Neural cell (in vitro differentiated cells): ENCODE measurements at regions not wholly inside any gene's neighbourhood (a gene's known extent, or its start where the extent isn't known, plus 50 kb on each side); places are given as distances from the start of the nearest gene placed in this dataset.

Source experiments
- H2AFZ ChIP-seq: fragments of 200-600, 300-800 bp; sonication (generic), shearing (Covaris generic); 2 replicates; pipeline ENCODE4 v1.6.0; 2014; ENCODE audit warnings: low read depth, mild to moderate bottlenecking, antibody characterized with exemption, low read length, moderate library complexity
- H3F3A ChIP-seq: fragments of 200-600 bp; shearing (Covaris generic); 2 replicates; pipeline ENCODE4 v1.6.1; 2016; ENCODE audit warnings: mild to moderate bottlenecking, moderate library complexity, mixed read lengths, antibody characterized with exemption, low read length; ENCODE audit not compliant: insufficient read depth, poor library complexity, severe bottlenecking
- H3K27ac ChIP-seq: fragments of 200-600, 300-800 bp; sonication (generic), shearing (Covaris generic); 2 replicates; pipeline ENCODE4 v1.5.1; 2014; ENCODE audit warnings: mild to moderate bottlenecking, low read length, moderate library complexity
- H3K27me3 ChIP-seq: fragments of 300-800, 200-600 bp; sonication (generic), shearing (Covaris generic); 2 replicates; pipeline ENCODE4 v1.6.0; 2014; ENCODE audit warnings: mild to moderate bottlenecking, low read depth, low read length, moderate library complexity; ENCODE audit not compliant: insufficient read depth
- H3K36me3 ChIP-seq: fragments of 300-800, 200-600 bp; sonication (generic), shearing (Covaris generic); 2 replicates; pipeline ENCODE4 v1.5.1; 2014; ENCODE audit warnings: mild to moderate bottlenecking, antibody characterized with exemption, low read length, moderate library complexity; ENCODE audit not compliant: insufficient read depth
- H3K4me2 ChIP-seq: fragments of 300-800, 200-600 bp; sonication (generic), shearing (Covaris generic); 2 replicates; pipeline ENCODE4 v1.6.0; 2014; ENCODE audit warnings: mild to moderate bottlenecking, low read length
- H3K4me3 ChIP-seq: fragments of 300-800, 200-600 bp; sonication (generic), shearing (Covaris generic); 2 replicates; pipeline ENCODE4 v1.5.1; 2014; ENCODE audit warnings: mild to moderate bottlenecking, low read length, moderate library complexity
- H3K79me2 ChIP-seq: fragments of 200-600 bp; shearing (Covaris generic); replicated peaks from 2 replicates; pipeline ENCODE4 v1.6.0; 2014; ENCODE audit warnings: mild to moderate bottlenecking, low read length, moderate library complexity; ENCODE audit not compliant: insufficient read depth
- H3K9ac ChIP-seq: fragments of 300-800, 200-600 bp; sonication (generic), shearing (Covaris generic); 2 replicates; pipeline ENCODE4 v1.6.1; 2016; ENCODE audit warnings: mild to moderate bottlenecking, low read length, mixed read lengths
- H3K9me2 ChIP-seq: fragments of 200-600 bp; shearing (Covaris generic); 2 replicates; pipeline ENCODE4 v1.6.1; 2016; ENCODE audit warnings: mild to moderate bottlenecking, low read length, mixed read lengths; ENCODE audit not compliant: insufficient read depth
- H3K9me3 ChIP-seq: fragments of 200-600, 300-800 bp; sonication (generic), shearing (Covaris generic); 2 replicates; pipeline ENCODE4 v1.6.1; 2016; ENCODE audit warnings: mild to moderate bottlenecking, mixed run types, low read length, moderate library complexity, mixed read lengths
- H4K20me1 ChIP-seq: fragments of 200-600 bp; shearing (Covaris generic); 2 replicates; pipeline ENCODE4 v1.6.1; 2016; ENCODE audit warnings: mild to moderate bottlenecking, mixed run types; ENCODE audit not compliant: insufficient read depth
- EP300 ChIP-seq: fragments of 450-650 bp; conservative IDR thresholded peaks from 2 replicates; pipeline ENCODE4 v1.6.1; 2014; ENCODE audit warnings: antibody characterized with exemption, mild to moderate bottlenecking, moderate library complexity; ENCODE audit not compliant: poor library complexity, severe bottlenecking
- EZH2 ChIP-seq: fragments of 200-600, 300-800 bp; shearing (Covaris generic), sonication (generic); IDR thresholded peaks from 2 replicates; pipeline ENCODE4 v1.6.1; 2014; ENCODE audit warnings: antibody characterized with exemption, low read length, borderline replicate concordance, mild to moderate bottlenecking; ENCODE audit not compliant: insufficient read depth, poor library complexity, severe bottlenecking
- MXI1 ChIP-seq: fragments of 450-650 bp; conservative IDR thresholded peaks from 2 replicates; pipeline ENCODE4 v1.6.1; 2014; ENCODE audit warnings: antibody characterized with exemption, mild to moderate bottlenecking; ENCODE audit not compliant: poor library complexity, severe bottlenecking
- POLR2AphosphoS5 ChIP-seq: IDR thresholded peaks from 2 replicates; pipeline ENCODE4 v1.6.1; 2012
- RAD21 ChIP-seq: fragments of 450-650 bp; conservative IDR thresholded peaks from 2 replicates; pipeline ENCODE4 v1.6.1; 2014; ENCODE audit warnings: antibody characterized with exemption, mild to moderate bottlenecking, moderate library complexity
- SMC3 ChIP-seq: fragments of 450-650 bp; conservative IDR thresholded peaks from 2 replicates; pipeline ENCODE4 v1.6.1; 2014; ENCODE audit warnings: antibody characterized with exemption, mild to moderate bottlenecking, moderate library complexity; ENCODE audit not compliant: poor library complexity
- TAF1 ChIP-seq: IDR thresholded peaks from 2 replicates; pipeline ENCODE4 v1.6.1; 2012; ENCODE audit warnings: low read depth
- TF ChIP-seq, protein P1 (sequence below): IDR thresholded peaks from 2 replicates; pipeline ENCODE4 v1.6.1; 2012; ENCODE audit warnings: borderline replicate concordance
- TF ChIP-seq, protein P2 (sequence below): fragments of 450-650 bp; IDR thresholded peaks from 2 replicates; pipeline ENCODE4 v1.5.1; 2014; ENCODE audit warnings: antibody characterized with exemption, mild to moderate bottlenecking, moderate library complexity; ENCODE audit not compliant: poor library complexity, severe bottlenecking

- no peaks in the 10 kb centered on the region for H3K9me3 ChIP-seq
- H2AFZ ChIP-seq, result no peak overlapping the region
- H3K79me2 ChIP-seq, result no peaks in the 10 kb centered on the region
- TF ChIP-seq RAD21 (no peak), POLR2AphosphoS5 (no peak), SMC3 (no peak), TAF1 (no peak), EZH2 (no peak), MXI1 (no peak), EP300 (no peak)
- TF ChIP-seq, protein P1, sequence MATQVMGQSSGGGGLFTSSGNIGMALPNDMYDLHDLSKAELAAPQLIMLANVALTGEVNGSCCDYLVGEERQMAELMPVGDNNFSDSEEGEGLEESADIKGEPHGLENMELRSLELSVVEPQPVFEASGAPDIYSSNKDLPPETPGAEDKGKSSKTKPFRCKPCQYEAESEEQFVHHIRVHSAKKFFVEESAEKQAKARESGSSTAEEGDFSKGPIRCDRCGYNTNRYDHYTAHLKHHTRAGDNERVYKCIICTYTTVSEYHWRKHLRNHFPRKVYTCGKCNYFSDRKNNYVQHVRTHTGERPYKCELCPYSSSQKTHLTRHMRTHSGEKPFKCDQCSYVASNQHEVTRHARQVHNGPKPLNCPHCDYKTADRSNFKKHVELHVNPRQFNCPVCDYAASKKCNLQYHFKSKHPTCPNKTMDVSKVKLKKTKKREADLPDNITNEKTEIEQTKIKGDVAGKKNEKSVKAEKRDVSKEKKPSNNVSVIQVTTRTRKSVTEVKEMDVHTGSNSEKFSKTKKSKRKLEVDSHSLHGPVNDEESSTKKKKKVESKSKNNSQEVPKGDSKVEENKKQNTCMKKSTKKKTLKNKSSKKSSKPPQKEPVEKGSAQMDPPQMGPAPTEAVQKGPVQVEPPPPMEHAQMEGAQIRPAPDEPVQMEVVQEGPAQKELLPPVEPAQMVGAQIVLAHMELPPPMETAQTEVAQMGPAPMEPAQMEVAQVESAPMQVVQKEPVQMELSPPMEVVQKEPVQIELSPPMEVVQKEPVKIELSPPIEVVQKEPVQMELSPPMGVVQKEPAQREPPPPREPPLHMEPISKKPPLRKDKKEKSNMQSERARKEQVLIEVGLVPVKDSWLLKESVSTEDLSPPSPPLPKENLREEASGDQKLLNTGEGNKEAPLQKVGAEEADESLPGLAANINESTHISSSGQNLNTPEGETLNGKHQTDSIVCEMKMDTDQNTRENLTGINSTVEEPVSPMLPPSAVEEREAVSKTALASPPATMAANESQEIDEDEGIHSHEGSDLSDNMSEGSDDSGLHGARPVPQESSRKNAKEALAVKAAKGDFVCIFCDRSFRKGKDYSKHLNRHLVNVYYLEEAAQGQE, result no peak
- TF ChIP-seq, protein P2, sequence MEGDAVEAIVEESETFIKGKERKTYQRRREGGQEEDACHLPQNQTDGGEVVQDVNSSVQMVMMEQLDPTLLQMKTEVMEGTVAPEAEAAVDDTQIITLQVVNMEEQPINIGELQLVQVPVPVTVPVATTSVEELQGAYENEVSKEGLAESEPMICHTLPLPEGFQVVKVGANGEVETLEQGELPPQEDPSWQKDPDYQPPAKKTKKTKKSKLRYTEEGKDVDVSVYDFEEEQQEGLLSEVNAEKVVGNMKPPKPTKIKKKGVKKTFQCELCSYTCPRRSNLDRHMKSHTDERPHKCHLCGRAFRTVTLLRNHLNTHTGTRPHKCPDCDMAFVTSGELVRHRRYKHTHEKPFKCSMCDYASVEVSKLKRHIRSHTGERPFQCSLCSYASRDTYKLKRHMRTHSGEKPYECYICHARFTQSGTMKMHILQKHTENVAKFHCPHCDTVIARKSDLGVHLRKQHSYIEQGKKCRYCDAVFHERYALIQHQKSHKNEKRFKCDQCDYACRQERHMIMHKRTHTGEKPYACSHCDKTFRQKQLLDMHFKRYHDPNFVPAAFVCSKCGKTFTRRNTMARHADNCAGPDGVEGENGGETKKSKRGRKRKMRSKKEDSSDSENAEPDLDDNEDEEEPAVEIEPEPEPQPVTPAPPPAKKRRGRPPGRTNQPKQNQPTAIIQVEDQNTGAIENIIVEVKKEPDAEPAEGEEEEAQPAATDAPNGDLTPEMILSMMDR, result no peak
- H3K9me2 ChIP-seq, result no peaks in the 10 kb centered on the region
- H3F3A ChIP-seq, result no peaks in the 10 kb centered on the region
- no peaks in the 10 kb centered on the region for H3K27me3 ChIP-seq
- H3K27ac ChIP-seq, result no peak overlapping the region
- H3K4me2 ChIP-seq, result no peak overlapping the region
- H4K20me1 ChIP-seq, result no peaks in the 10 kb centered on the region
- no peaks in the 10 kb centered on the region for H3K36me3 ChIP-seq
- H3K9ac ChIP-seq, result no peak overlapping the region
- H3K4me3 ChIP-seq, result no peak overlapping the region
Observed at GRCh38 chr1:184892116-184892515, 82.2 kb downstream of the NIBAN1 start.

DNA sequence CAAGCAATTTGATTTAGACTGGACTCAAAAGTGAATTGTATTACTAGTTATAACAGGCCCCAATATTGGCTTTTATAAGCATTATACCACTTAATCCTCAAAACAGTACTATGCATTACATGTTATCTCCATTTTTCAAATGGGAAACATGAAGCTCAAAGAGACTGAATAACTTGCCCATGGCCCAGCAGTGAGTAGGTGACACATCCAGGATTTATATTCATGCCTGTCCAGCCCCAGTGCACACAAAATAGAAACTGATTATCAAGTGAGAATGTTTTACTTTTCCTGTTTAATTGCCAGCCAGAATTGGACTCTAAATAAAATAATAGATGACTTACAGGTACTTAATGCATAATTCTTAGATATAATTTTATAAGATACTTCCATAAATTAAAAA is 82.9 kb downstream of the NIBAN1 start:
- Histone ChIP-seq H3F3A (no peaks in the 10 kb centered on the region), H3K27ac (no peak overlapping the region), H3K79me2 (no peaks in the 10 kb centered on the region), H3K4me3 (no peak overlapping the region), H4K20me1 (no peaks in the 10 kb centered on the region), H3K4me2 (no peak overlapping the region), H2AFZ (no peak overlapping the region), H3K9me3 (no peaks in the 10 kb centered on the region), H3K9ac (no peak overlapping the region), H3K9me2 (no peaks in the 10 kb centered on the region), H3K27me3 (no peaks in the 10 kb centered on the region), H3K36me3 (no peaks in the 10 kb centered on the region)
- TF ChIP-seq RAD21 (no peak), TAF1 (no peak), EZH2 (no peak), POLR2AphosphoS5 (no peak), EP300 (no peak), SMC3 (no peak), MXI1 (no peak)
- TF ChIP-seq, protein P1, result no peak
- TF ChIP-seq, protein P2, result no peak
